GM21723 (cell line): ENCODE measurements at regions not wholly inside any gene's neighbourhood (a gene's known extent, or its start where the extent isn't known, plus 50 kb on each side); places are given as distances from the start of the nearest gene placed in this dataset.
"Not testable (repeated sequence)": the region's sequence is repeated elsewhere in the genome, so short reads cannot be mapped to it uniquely, and the experiment has no call there.

Experiments used
- ATAC-seq: cut with Tn5 transposase; IDR thresholded peaks from one replicate; pipeline ENCODE4 v1.9.1; 2021; ENCODE audit warnings: mild to moderate bottlenecking, moderate library complexity; ENCODE audit not compliant: unreplicated experiment

GRCh38 chr1:143842058-143842457, 129.7 kb downstream of the FAM72C start:
- ATAC-seq: not testable (repeated sequence)

- ATAC-seq: not testable (repeated sequence)
Measured at GRCh38 chr1:143839182-143839581, 132.6 kb downstream of the FAM72C start.

- ATAC-seq: not testable (repeated sequence)
Measured at GRCh38 chr1:143838598-143838929, 133.2 kb downstream of the FAM72C start.

GRCh38 chr1:143837924-143838597, 133.7 kb downstream of the FAM72C start:
- not testable (repeated sequence) for ATAC-seq

- ATAC-seq: not testable (repeated sequence)
Measured at GRCh38 chr1:143833376-143833775, 138.4 kb downstream of the FAM72C start.

GRCh38 chr1:143832379-143832716, 139.4 kb downstream of the FAM72C start:
- not testable (repeated sequence) for ATAC-seq

- ATAC-seq: not testable (repeated sequence)
Measured at GRCh38 chr1:143831479-143832378, 140.1 kb downstream of the FAM72C start.

- ATAC-seq: not testable (repeated sequence)
Measured at GRCh38 chr1:143826162-143826561, 145.6 kb downstream of the FAM72C start.

- not testable (repeated sequence) for ATAC-seq
Measured at GRCh38 chr1:143824266-143824665, 147.5 kb downstream of the FAM72C start.

- not testable (repeated sequence) for ATAC-seq
Measured at GRCh38 chr1:143820058-143820457, 151.7 kb downstream of the FAM72C start.

GRCh38 chr1:143816369-143816768, 155.4 kb downstream of the FAM72C start:
- not testable (repeated sequence) for ATAC-seq

GRCh38 chr1:143805374-143805773, 166.4 kb downstream of the FAM72C start:
- not testable (repeated sequence) for ATAC-seq

- not testable (repeated sequence) for ATAC-seq
Measured at GRCh38 chr1:143804707-143805356, 167.0 kb downstream of the FAM72C start.

- ATAC-seq: peak; percentile 65
Measured at GRCh38 chr1:143803927-143804411, 167.8 kb downstream of the FAM72C start.

- not testable (repeated sequence) for ATAC-seq
Measured at GRCh38 chr1:143803095-143803494, 168.7 kb downstream of the FAM72C start.

- peak; percentile 49 for ATAC-seq
Measured at GRCh38 chr1:143799568-143800187, 172.1 kb downstream of the FAM72C start.

- not testable (repeated sequence) for ATAC-seq
Measured at GRCh38 chr1:143796369-143796768, 175.4 kb downstream of the FAM72C start.

GRCh38 chr1:143792047-143792937, 179.5 kb downstream of the FAM72C start:
- not testable (repeated sequence) for ATAC-seq

GRCh38 chr1:143786381-143786780, 185.4 kb downstream of the FAM72C start:
- not testable (repeated sequence) for ATAC-seq

- ATAC-seq: not testable (repeated sequence)
Measured at GRCh38 chr1:143785883-143786282, 185.9 kb downstream of the FAM72C start.
